Adipocyte (in vitro differentiated cells): ENCODE measurements at regions not wholly inside any gene's neighbourhood (a gene's known extent, or its start where the extent isn't known, plus 50 kb on each side); places are given as distances from the start of the nearest gene placed in this dataset.
A peak's percentile ranks its signal among the peaks of the same experiment; 100 is the strongest.

Source experiments
- DNase-seq: peaks from one replicate; pipeline ENCODE4 v3.0.0-alpha.2; 2015; ENCODE audit warnings: low read depth
- H3K27me3 ChIP-seq: replicated peaks from 2 replicates; pipeline ENCODE4 v1.7.0; 2013; ENCODE audit warnings: mild to moderate bottlenecking, low read length, moderate library complexity; ENCODE audit not compliant: control insufficient read depth, insufficient read depth
- H3K36me3 ChIP-seq: 2 replicates; pipeline ENCODE4 v1.7.0; 2013; ENCODE audit warnings: low read length, mild to moderate bottlenecking, moderate library complexity; ENCODE audit not compliant: control insufficient read depth, insufficient read depth, severe bottlenecking
- H3K4me1 ChIP-seq: 2 replicates; pipeline ENCODE4 v1.7.0; 2013; ENCODE audit warnings: mild to moderate bottlenecking, low read length, moderate library complexity; ENCODE audit not compliant: control insufficient read depth, insufficient read depth
- H3K4me3 ChIP-seq: 2 replicates; pipeline ENCODE4 v1.7.0; 2013; ENCODE audit warnings: mild to moderate bottlenecking, low read length, moderate library complexity
- H3K9ac ChIP-seq: 2 replicates; pipeline ENCODE4 v1.7.0; 2013; ENCODE audit warnings: mild to moderate bottlenecking, low read length, moderate library complexity
- H3K9me3 ChIP-seq: 2 replicates; pipeline ENCODE4 v1.7.0; 2013; ENCODE audit warnings: mild to moderate bottlenecking, low read length, moderate library complexity; ENCODE audit not compliant: control insufficient read depth

- peak; percentile 58 for DNase-seq
- Histone ChIP-seq H3K9ac (no peak overlapping the region), H3K27me3 (no peaks in the 10 kb centered on the region), H3K4me3 (no peak overlapping the region), H3K4me1 (peaks cover 10% of the 10 kb centered on the region), H3K9me3 (no peaks in the 10 kb centered on the region), H3K36me3 (no peaks in the 10 kb centered on the region)
Observed at GRCh38 chr6:3987053-3987452, 91.9 kb downstream of the FAM217A start.

DNA sequence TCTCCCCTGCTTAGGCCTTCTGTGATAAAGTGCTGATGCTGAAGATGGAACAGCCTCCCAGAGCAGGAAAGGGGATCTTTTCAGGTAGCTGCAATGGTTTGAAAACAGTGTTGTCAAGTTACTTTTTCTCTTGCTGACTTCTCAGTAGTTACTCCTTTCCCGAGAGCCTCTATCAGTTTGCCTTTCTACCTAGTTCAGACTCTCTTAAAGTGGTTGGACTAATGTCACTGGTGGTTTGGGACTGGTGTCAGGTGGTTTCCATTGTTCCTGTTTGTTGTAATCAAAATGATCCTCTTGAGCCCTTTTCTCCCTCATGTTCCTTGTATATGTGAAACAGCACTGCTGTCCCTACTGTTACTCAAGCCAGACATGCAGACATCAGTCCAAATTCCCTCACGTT lies 91.4 kb downstream of the FAM217A start:
- no peak for DNase-seq
- Histone ChIP-seq H3K9me3 (no peaks in the 10 kb centered on the region), H3K9ac (no peak overlapping the region), H3K36me3 (no peaks in the 10 kb centered on the region), H3K27me3 (no peaks in the 10 kb centered on the region), H3K4me3 (no peak overlapping the region), H3K4me1 (peaks cover 10% of the 10 kb centered on the region)

DNA sequence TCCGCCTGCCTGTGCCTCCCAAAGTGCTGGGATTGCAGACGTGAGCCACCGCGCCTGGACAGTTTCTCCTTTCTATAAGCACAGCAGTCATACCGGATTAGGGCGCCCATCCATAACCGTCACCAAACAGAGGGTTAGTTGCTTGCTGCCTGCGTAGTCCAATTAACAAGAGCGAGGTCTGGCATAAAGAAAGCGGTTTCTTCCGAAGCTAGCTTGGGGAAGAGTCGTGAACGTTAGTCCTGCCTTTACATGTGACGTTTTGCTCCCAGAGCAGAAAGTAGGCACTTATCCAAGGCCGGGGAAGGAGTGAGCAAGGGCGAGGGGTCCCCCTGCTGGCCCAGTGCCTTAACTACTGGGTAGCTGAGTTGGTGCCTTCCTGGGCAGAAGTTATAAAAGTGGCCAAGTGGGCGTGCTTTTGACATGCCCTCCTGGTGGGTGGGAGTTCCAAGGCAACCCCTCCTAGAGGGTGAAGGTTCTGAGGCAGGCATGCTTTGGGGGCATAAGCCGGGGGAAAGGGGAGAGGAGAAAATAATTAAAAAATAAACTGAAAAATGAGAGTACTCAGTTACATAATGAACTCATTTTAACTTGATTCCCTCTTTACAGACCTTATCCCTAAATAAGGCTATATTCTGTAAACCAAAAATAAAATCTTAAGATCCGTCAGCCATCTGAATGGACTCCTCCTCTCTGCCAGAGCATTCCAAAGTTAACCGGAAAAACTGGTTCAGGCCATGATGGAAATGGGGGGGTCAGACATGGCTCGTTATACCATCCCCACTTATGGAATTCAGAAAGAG lies 88.0 kb downstream of the FAM217A start:
- H3K4me3 ChIP-seq, result peak overlapping the region; percentile 77
- no peaks in the 10 kb centered on the region for H3K27me3 ChIP-seq
- H3K9me3 ChIP-seq, result no peaks in the 10 kb centered on the region
- peak overlapping the region; percentile 86 for H3K9ac ChIP-seq
- peaks cover 10% of the 10 kb centered on the region for H3K4me1 ChIP-seq
- no peaks in the 10 kb centered on the region for H3K36me3 ChIP-seq
- peak; percentile 95 for DNase-seq

GRCh38 chr6:3991941-3992340 lies 87.0 kb downstream of the FAM217A start:
- Histone ChIP-seq H3K4me1 (peaks cover 9% of the 10 kb centered on the region), H3K27me3 (no peaks in the 10 kb centered on the region), H3K9ac (no peak overlapping the region), H3K36me3 (no peaks in the 10 kb centered on the region), H3K4me3 (no peak overlapping the region), H3K9me3 (no peaks in the 10 kb centered on the region)
- no peak for DNase-seq

- H3K4me3 ChIP-seq, result no peak overlapping the region
- no peaks in the 10 kb centered on the region for H3K36me3 ChIP-seq
- no peak overlapping the region for H3K9ac ChIP-seq
- peaks cover 15% of the 10 kb centered on the region for H3K4me1 ChIP-seq
- no peak for DNase-seq
- H3K9me3 ChIP-seq, result no peaks in the 10 kb centered on the region
- no peaks in the 10 kb centered on the region for H3K27me3 ChIP-seq
Observed at GRCh38 chr6:3996349-3996748, 82.6 kb downstream of the FAM217A start.

GRCh38 chr6:3997177-3997770 lies 81.7 kb downstream of the FAM217A start:
- peak overlapping the region; percentile 5 for H3K9ac ChIP-seq
- no peaks in the 10 kb centered on the region for H3K36me3 ChIP-seq
- peaks cover 14% of the 10 kb centered on the region for H3K4me1 ChIP-seq
- H3K9me3 ChIP-seq, result no peaks in the 10 kb centered on the region
- H3K4me3 ChIP-seq, result peak overlapping the region; percentile 7
- H3K27me3 ChIP-seq, result no peaks in the 10 kb centered on the region
- peak; percentile 90 for DNase-seq

DNA sequence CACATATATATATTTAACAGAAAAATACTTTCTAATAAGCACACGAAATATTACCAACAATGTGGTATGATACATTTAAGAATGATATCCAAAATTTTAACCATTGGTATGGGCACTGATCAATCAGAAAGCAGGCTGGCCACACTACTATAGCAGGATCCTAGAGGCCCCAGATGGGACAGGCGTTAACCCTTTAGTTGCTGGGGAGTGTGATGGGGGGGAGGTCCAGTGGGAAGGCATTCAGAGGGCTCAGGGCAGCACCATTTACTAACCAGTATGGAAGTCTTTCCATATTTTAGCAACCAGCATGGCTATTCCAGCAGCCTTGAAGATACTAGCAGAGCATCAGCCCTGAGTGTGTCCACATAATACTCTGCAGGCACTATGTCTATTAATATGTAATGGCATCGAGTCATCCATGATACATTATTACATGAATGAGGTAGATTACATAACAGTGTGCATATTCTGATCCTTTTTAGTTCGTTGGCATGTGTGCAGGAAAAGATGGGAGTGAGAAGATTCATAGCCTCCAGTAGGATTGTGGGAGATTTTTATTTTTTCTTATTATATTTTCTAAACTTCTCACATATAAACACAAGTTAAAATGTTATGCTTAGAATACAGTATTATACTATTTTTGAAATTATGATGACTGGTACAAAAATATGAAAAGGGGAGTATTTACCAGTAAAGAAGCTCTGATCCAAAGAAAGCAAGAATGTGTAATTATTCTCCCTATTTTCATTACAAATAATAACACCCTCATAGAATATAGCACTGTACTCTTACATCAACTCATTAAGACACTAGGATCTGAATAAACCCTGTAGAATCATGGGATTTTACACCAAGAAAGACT lies 78.9 kb downstream of the FAM217A start:
- Histone ChIP-seq H3K27me3 (no peaks in the 10 kb centered on the region), H3K36me3 (no peaks in the 10 kb centered on the region), H3K4me1 (peaks cover 14% of the 10 kb centered on the region), H3K9ac (no peak overlapping the region), H3K4me3 (no peak overlapping the region), H3K9me3 (no peaks in the 10 kb centered on the region)
- DNase-seq, result no peak

GRCh38 chr6:4004249-4004648 lies 74.7 kb downstream of the FAM217A start:
- Histone ChIP-seq H3K9me3 (no peaks in the 10 kb centered on the region), H3K27me3 (no peaks in the 10 kb centered on the region), H3K9ac (no peak overlapping the region), H3K4me3 (no peak overlapping the region), H3K36me3 (peaks cover under 1% of the 10 kb centered on the region), H3K4me1 (peaks cover 5% of the 10 kb centered on the region)
- DNase-seq, result no peak

- no peak overlapping the region for H3K4me3 ChIP-seq
- H3K9ac ChIP-seq, result peak overlapping the region; percentile 20
- peaks cover 15% of the 10 kb centered on the region for H3K4me1 ChIP-seq
- no peaks in the 10 kb centered on the region for H3K9me3 ChIP-seq
- DNase-seq, result peak; percentile 98
- no peaks in the 10 kb centered on the region for H3K27me3 ChIP-seq
- H3K36me3 ChIP-seq, result peaks cover 3% of the 10 kb centered on the region
Observed at GRCh38 chr6:4008324-4009047, 70.5 kb downstream of the FAM217A start.

DNA sequence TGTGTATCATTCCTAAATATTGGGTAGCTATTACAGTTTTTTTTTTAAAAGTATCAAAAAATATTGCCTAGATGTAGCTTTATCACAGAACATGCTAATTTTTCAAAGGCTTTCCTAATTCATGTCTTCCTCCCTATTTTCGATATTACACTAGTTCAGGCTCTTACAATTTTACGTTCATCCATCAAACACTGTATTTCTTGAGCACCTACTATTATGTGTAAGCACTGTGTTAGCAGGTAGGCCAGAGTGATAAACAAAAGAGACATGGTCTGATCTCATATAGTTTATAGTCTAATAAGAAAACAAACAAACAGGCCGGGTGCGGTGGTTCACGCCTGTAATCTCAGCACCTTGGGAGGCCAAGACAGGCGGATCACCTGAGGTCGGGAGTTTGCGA lies 69.5 kb downstream of the FAM217A start:
- H3K9me3 ChIP-seq, result no peaks in the 10 kb centered on the region
- no peak overlapping the region for H3K4me3 ChIP-seq
- H3K9ac ChIP-seq, result no peak overlapping the region
- no peak for DNase-seq
- peaks cover 15% of the 10 kb centered on the region for H3K4me1 ChIP-seq
- no peaks in the 10 kb centered on the region for H3K27me3 ChIP-seq
- peaks cover 8% of the 10 kb centered on the region for H3K36me3 ChIP-seq

DNA sequence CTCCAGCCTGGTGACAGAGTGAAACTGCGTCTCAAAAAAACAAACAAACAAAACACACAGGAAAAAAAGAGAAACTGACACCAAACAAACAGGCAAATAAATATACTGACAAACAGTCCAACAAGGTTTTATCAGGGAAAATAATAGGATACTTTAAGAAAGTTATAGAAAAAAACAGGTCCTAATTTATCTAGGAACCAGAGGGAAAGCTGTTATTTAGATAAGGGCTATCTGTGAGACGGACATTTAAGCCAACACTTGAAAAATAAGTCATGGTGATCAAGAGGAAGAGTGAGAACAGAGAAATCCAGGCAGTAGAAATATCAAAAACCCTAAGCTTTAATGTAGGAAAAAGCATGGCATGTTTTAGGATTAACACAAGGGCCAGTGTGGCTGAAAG lies 68.9 kb downstream of the FAM217A start:
- Histone ChIP-seq H3K27me3 (no peaks in the 10 kb centered on the region), H3K9me3 (no peaks in the 10 kb centered on the region), H3K4me3 (no peak overlapping the region), H3K4me1 (peaks cover 15% of the 10 kb centered on the region), H3K9ac (no peak overlapping the region), H3K36me3 (peaks cover 8% of the 10 kb centered on the region)
- DNase-seq, result no peak
